Astrocyte (in vitro differentiated cells and primary cell): ENCODE measurements at regions not wholly inside any gene's neighbourhood (a gene's known extent, or its start where the extent isn't known, plus 50 kb on each side); places are given as distances from the start of the nearest gene placed in this dataset.

Source experiments
- DNase-seq: peaks from one replicate; pipeline ENCODE4 v3.0.0-alpha.2; 2010; ENCODE audit warnings: low read depth
- FAIRE-seq: peaks from 2 replicates; lab custom pipeline; 2011; peaks lifted over from hg19 to GRCh38; lab: Jason Lieb, UNC
- H2AFZ ChIP-seq: 2 replicates; pipeline ENCODE4 v1.6.0; 2012; ENCODE audit warnings: low read depth, low read length, inconsistent platforms
- H3K27ac ChIP-seq: 2 replicates; pipeline ENCODE4 v1.5.1; 2011; ENCODE audit warnings: low read depth, low read length, inconsistent platforms
- H3K27me3 ChIP-seq: 2 replicates; pipeline ENCODE4 v1.6.0; 2011; ENCODE audit warnings: low read length, inconsistent platforms; ENCODE audit not compliant: insufficient read depth
- H3K36me3 ChIP-seq: 2 replicates; pipeline ENCODE4 v1.5.1; 2011; ENCODE audit warnings: low read length, inconsistent platforms; ENCODE audit not compliant: insufficient read depth
- H3K4me1 ChIP-seq: 2 replicates; pipeline ENCODE4 v1.5.1; 2011; ENCODE audit warnings: low read length, inconsistent platforms; ENCODE audit not compliant: insufficient read depth
- H3K4me2 ChIP-seq: 2 replicates; pipeline ENCODE4 v1.6.0; 2012; ENCODE audit warnings: low read length, inconsistent platforms
- H3K4me3 ChIP-seq: 2 replicates; pipeline ENCODE4 v1.5.1; 2011; ENCODE audit warnings: low read depth, mild to moderate bottlenecking, low read length, inconsistent platforms; ENCODE audit not compliant: insufficient read depth
- H3K79me2 ChIP-seq: 2 replicates; pipeline ENCODE4 v1.6.0; 2012; ENCODE audit warnings: mild to moderate bottlenecking, low read length, inconsistent platforms; ENCODE audit not compliant: insufficient read depth
- H3K9ac ChIP-seq: 2 replicates; pipeline ENCODE4 v1.6.0; 2012; ENCODE audit warnings: mild to moderate bottlenecking, low read length, inconsistent platforms
- H3K9me3 ChIP-seq: 2 replicates; pipeline ENCODE4 v1.5.1; 2012; ENCODE audit warnings: low read depth, mild to moderate bottlenecking, low read length, inconsistent platforms; ENCODE audit not compliant: insufficient read depth
- H4K20me1 ChIP-seq: 2 replicates; pipeline ENCODE4 v1.6.0; 2012; ENCODE audit warnings: low read length, inconsistent platforms; ENCODE audit not compliant: insufficient read depth
- H3K27ac Mint-ChIP-seq: one replicate; pipeline ENCODE4 v1.8.0; 2021; ENCODE audit warnings: mild to moderate bottlenecking, mixed read lengths; ENCODE audit not compliant: unreplicated experiment
- H3K27me3 Mint-ChIP-seq: one replicate; pipeline ENCODE4 v1.8.0; 2021; ENCODE audit warnings: low read depth, mixed read lengths; ENCODE audit not compliant: unreplicated experiment
- H3K36me3 Mint-ChIP-seq: one replicate; pipeline ENCODE4 v1.8.0; 2021; ENCODE audit warnings: low read depth, mixed read lengths; ENCODE audit not compliant: unreplicated experiment
- H3K4me1 Mint-ChIP-seq: one replicate; pipeline ENCODE4 v1.8.0; 2021; ENCODE audit warnings: low read depth, mixed read lengths; ENCODE audit not compliant: unreplicated experiment
- H3K4me3 Mint-ChIP-seq: one replicate; pipeline ENCODE4 v1.8.0; 2021; ENCODE audit warnings: mild to moderate bottlenecking, moderate library complexity, mixed read lengths; ENCODE audit not compliant: unreplicated experiment
- H3K9me3 Mint-ChIP-seq: one replicate; pipeline ENCODE4 v1.8.0; 2021; ENCODE audit warnings: mild to moderate bottlenecking, mixed read lengths; ENCODE audit not compliant: unreplicated experiment
- CTCF ChIP-seq: IDR thresholded peaks from 2 replicates; pipeline ENCODE4 v1.5.1; 2011; ENCODE audit warnings: low read depth, mild to moderate bottlenecking, inconsistent platforms, low read length, moderate library complexity; ENCODE audit not compliant: insufficient read depth
- EZH2 ChIP-seq: IDR thresholded peaks from 2 replicates; pipeline ENCODE4 v1.6.1; 2012; ENCODE audit warnings: mild to moderate bottlenecking, low read length, inconsistent platforms; ENCODE audit not compliant: insufficient read depth

GRCh38 chr6:92710048-92710447 lies 709.3 kb downstream of the EPHA7 start:
- no peaks in the 10 kb centered on the region for H3K9me3 ChIP-seq
- Mint-ChIP-seq H3K36me3 (no peaks in the 10 kb centered on the region), H3K27me3 (no peaks in the 10 kb centered on the region), H3K27ac (no peak overlapping the region), H3K4me3 (no peak overlapping the region), H3K4me1 (peaks cover 27% of the 10 kb centered on the region), H3K9me3 (peaks cover 2% of the 10 kb centered on the region)
- H3K27me3 ChIP-seq = no peaks in the 10 kb centered on the region
- H3K4me3 ChIP-seq = no peak overlapping the region
- TF ChIP-seq CTCF (no peak), EZH2 (no peak)
- no peak for FAIRE-seq
- no peak for DNase-seq
- H3K79me2 ChIP-seq = no peaks in the 10 kb centered on the region
- H3K36me3 ChIP-seq = no peaks in the 10 kb centered on the region
- no peak overlapping the region for H2AFZ ChIP-seq
- H3K4me1 ChIP-seq = no peaks in the 10 kb centered on the region
- H3K27ac ChIP-seq = no peak overlapping the region
- H3K4me2 ChIP-seq = no peak overlapping the region
- H4K20me1 ChIP-seq = no peaks in the 10 kb centered on the region
- H3K9ac ChIP-seq = no peak overlapping the region

GRCh38 chr6:92708945-92709344 lies 710.4 kb downstream of the EPHA7 start:
- FAIRE-seq (no peak), DNase-seq (no peak)
- Mint-ChIP-seq H3K4me3 (no peak overlapping the region), H3K36me3 (no peaks in the 10 kb centered on the region), H3K9me3 (peaks cover 2% of the 10 kb centered on the region), H3K4me1 (peaks cover 27% of the 10 kb centered on the region), H3K27ac (no peak overlapping the region), H3K27me3 (no peaks in the 10 kb centered on the region)
- no peaks in the 10 kb centered on the region for H3K27me3 ChIP-seq
- H2AFZ ChIP-seq = no peak overlapping the region
- no peak overlapping the region for H3K9ac ChIP-seq
- H3K4me2 ChIP-seq = no peak overlapping the region
- TF ChIP-seq EZH2 = no peak
- H3K4me1 ChIP-seq = no peaks in the 10 kb centered on the region
- no peaks in the 10 kb centered on the region for H3K36me3 ChIP-seq
- no peaks in the 10 kb centered on the region for H4K20me1 ChIP-seq
- no peak overlapping the region for H3K27ac ChIP-seq
- H3K9me3 ChIP-seq = no peaks in the 10 kb centered on the region
- no peaks in the 10 kb centered on the region for H3K79me2 ChIP-seq
- no peak overlapping the region for H3K4me3 ChIP-seq

- Histone ChIP-seq H3K27me3 (no peaks in the 10 kb centered on the region), H3K4me3 (no peak overlapping the region), H2AFZ (no peak overlapping the region), H3K27ac (no peak overlapping the region), H3K9ac (no peak overlapping the region), H3K79me2 (no peaks in the 10 kb centered on the region), H3K9me3 (no peaks in the 10 kb centered on the region), H3K4me1 (no peaks in the 10 kb centered on the region), H3K4me2 (no peak overlapping the region), H3K36me3 (no peaks in the 10 kb centered on the region), H4K20me1 (no peaks in the 10 kb centered on the region)
- Mint-ChIP-seq H3K27me3 (no peaks in the 10 kb centered on the region), H3K9me3 (peaks cover 2% of the 10 kb centered on the region), H3K27ac (no peak overlapping the region), H3K4me3 (no peak overlapping the region), H3K36me3 (no peaks in the 10 kb centered on the region), H3K4me1 (peaks cover 27% of the 10 kb centered on the region)
- DNase-seq (peak; percentile 13), FAIRE-seq (no peak)
- TF ChIP-seq CTCF (no peak), EZH2 (no peak)
Observed at GRCh38 chr6:92708270-92708669, 711.1 kb downstream of the EPHA7 start.
